DMS 273 (cell line): ENCODE measurements at regions not wholly inside any gene's neighbourhood (a gene's known extent, or its start where the extent isn't known, plus 50 kb on each side); places are given as distances from the start of the nearest gene placed in this dataset.
"Not testable (repeated sequence)": the region's sequence is repeated elsewhere in the genome, so short reads cannot be mapped to it uniquely, and the experiment has no call there.

ENCODE experiments used
- DNase-seq: peaks from one replicate; lab custom pipeline; 2025; ENCODE audit not compliant: unreplicated experiment; lab: John Stamatoyannopoulos, UW

DNA sequence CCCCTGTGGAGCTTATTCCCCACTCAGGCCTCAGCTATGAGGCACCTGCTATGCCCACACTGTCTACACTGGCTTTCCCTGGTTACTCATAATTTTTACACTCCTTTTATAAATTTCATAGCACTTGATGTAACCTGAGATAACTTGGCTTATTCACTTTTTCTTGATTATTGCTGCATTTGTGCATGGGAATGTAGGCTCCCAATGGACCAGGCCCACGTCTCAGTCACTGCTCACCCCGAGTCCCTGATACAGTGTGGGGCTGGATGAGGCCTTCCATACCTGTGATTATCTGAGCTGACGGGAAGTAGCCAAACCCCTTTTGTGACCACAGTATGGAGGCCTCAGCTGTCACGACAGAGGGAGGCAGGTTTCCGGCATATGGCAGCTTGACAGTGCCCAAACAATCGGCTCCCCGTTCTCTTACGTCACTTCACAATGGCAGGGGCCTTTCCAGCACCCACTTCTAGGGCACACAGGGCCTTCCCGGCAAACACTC, 645.3 kb downstream of the ACTR3B start:
- DNase-seq: no peak

DNA sequence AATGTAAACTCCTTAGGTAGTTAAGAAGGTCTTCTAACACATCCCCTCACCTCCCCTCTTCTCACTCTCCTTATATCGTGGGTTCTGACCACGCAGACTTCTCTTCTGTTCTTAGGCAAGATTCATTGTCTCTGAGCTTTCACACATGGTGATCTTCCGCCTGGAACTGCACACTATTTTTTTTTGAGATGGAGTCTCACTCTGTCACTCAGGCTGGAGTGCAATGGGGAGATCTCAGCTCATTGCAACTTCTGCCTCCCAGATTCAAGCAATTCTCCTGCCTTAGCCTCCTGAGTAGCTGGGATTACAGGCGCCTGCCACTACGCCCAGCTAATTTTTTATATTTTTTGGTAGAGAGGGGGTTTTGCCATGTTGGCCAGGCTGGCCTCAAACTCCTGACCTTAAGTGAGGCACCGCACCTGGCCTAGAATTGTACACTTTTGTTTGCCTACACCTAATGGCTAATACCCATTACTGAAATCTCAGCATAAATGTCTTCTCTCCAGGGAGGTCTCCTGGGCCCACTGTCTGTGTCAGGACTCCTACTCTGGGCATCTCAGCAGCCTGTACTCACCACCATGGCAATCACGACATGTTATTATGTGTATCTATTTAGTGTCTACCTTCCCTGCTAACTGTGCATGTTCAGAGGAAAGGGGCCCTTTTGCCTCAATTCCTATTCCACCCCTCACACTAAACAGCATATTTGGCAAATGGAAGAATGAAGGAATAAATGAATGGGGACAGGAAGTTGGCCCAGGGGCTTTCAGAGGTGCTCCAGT, 646.3 kb upstream of the DPP6 start:
- DNase-seq: no peak

DNA sequence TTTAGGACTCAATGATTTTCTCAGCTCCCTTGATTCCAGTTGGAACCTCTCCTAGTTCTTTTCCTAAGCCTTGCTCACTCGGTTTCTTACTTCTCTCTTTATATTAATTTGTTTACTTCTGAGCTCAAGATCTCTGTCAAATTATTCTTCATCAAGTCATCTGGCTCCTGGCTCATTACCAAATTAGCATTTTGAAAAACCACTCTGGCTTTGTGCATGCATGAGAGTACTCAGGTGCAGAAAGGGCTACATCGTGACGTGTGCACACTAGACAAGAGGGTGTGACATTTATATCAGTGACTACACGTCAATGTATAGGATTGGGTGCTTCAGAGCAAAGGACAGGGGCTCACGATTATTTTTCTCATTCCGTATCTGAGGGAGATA, 645.7 kb upstream of the DPP6 start:
- no peak for DNase-seq

DNA sequence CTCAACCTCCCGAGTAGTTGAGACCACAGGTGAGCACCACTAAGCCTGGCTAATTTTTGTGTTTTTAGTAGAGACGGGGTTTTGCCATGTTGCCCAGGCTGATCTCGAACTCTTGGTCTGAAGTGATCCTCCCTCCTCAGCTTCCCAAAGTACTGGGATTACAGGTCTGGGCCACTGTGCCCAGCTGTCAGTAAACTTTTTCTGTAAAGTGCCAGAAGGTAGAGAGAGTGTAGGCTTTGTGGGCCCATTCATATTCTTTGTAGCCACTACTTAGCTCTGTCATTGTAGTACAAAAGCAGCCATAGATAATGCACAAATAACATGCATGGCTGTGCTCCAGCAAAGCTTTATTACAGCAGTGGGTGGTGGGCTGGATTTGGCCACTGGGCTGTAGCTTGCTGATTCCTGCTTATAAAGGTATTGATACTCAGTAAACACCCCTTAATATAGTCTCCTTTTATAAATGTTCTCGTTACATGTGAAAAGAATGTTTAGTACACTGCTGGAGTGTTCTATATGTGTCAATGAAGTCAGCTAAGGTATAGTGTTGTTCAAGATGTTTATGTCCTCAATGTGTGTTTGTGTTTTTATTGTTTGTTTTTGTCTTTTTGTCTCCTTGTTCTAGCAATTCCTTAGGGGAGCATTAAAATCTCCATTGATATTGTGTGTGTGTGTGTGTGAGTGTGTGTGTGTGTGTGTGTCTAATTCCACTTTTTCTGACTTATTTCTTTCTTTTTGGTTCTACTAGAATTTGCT, 644.7 kb upstream of the DPP6 start:
- DNase-seq: no peak

DNA sequence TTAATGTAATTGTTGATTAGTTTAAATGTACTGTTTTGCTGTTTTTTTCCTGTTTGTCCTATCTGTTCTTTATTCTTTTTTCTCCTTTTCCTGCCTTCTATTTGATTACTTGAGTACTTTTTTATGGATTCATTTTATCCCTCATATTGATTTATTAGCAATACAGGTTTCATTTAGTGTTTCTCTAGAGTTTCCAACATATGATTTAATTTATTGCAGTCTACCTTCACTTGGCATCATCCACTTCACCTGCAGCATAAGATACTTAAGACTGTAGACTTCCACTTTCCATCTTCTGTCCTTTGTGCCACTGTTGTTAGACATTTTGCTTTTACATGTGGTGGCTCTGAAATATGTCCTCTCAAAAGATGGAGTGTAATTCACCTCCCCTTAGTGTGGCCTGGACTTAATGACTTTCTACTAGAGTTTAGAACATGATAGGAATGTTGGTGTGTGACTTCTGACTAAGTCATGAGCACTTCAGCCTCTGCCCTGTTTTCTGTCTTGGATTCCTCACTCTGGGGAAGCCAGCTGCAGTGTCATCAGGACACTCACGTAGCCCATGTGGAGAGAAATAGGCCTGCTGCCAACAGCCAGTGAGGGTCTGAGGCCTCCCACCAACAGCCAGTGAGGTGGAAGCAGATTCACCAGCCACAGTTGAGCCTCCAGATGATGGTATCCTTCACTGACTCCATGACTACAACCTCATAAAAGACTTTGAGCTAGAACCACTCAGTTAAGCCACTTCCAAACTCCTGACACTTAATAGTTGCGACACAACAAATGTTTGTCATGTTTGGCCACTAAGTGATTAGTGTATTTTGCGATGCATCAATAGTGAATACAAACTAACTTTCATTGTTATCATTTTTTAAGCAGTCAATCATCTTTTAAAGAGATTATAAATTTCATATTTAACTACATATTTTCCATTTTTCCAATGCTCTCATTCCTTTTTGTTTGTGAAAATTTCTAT, 643.5 kb upstream of the DPP6 start:
- DNase-seq: no peak

GRCh38 chr7:153409567-153410342, 642.4 kb upstream of the DPP6 start:
- DNase-seq: not testable (repeated sequence)

DNA sequence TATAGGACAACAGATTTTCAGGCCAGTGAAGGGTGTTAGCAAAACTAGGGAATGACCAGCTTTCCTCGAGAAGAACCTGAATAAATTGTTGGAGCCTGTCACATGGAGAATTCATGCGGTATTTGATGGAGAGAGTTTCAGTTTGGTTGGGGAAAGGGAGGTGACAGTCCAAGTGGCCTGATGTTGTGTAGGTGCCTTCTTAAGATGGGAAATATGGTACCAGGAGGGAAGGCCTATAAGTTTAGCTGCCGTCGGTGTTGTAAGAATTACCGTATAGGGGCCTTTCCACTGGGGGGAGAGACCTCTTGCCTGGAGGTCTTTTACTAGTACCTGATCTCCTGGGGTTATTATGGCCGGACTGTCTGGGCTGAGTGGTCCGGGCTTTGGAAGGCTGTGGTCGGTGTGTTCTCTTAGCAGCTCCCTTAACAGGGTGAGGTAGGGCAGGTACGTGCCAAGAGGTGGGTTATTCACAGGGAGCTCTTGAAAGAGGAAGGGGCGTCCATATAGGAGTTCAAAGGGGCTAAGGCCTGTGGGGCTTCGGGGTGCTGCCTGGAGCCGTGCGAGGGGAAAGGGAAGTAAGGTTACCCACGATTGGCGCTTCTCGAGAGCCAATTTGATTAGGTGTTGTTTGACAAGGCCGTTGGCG, 641.1 kb upstream of the DPP6 start:
- not testable (repeated sequence) for DNase-seq

DNA sequence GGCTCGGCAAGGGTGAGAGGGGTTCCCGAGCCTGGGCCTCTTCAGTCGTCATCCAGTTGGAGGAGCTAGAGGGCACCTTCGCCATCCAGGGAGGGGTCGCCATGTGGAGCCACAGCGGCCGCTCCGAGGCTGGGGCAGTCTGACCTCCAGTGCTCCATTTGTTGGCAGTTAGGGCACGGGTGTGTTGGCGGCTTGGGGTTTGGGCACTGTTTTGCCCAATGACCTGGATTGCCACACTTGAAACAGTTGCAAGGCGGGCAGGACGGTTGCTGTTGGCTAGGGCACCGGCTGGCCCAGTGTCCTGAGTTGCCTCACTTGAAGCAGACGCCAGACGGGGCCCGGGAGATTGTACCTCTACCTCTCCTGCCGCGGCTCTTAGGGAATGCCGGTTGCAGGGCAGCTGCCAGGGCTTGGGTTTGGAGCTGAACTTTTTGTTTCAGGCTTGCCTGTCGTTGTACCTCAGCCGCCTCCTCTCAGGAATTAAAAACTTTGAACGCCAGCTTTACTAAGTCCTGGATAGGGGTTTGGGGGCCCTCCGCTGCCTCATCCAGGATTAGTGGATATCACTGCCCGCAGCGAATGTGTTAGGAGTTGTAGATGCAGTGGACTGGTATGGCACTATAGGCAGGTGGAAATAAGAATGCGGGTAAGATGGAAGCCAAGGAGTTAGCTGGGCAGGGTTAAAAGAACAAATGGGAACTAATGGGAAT, 639.9 kb upstream of the DPP6 start:
- DNase-seq: not testable (repeated sequence)

GRCh38 chr7:153412824-153413198, 639.4 kb upstream of the DPP6 start:
- DNase-seq: not testable (repeated sequence)

DNA sequence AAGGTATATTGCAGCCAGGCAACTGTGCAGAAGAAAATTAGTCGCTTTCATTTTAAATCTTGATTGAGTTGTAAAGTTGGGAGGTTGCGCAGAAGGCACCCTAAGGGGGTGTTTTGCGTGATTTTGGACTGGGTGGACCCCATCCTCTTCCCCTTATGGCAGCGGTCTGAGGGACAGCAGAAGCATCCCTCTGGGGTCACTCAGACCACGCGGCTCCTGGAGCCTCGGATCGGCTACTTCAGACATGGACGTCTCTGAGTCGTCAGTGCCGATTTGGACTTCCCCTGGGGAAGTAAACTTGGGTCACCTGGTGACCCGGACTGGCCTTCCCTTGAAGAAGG, 639.0 kb upstream of the DPP6 start:
- DNase-seq: no peak

DNA sequence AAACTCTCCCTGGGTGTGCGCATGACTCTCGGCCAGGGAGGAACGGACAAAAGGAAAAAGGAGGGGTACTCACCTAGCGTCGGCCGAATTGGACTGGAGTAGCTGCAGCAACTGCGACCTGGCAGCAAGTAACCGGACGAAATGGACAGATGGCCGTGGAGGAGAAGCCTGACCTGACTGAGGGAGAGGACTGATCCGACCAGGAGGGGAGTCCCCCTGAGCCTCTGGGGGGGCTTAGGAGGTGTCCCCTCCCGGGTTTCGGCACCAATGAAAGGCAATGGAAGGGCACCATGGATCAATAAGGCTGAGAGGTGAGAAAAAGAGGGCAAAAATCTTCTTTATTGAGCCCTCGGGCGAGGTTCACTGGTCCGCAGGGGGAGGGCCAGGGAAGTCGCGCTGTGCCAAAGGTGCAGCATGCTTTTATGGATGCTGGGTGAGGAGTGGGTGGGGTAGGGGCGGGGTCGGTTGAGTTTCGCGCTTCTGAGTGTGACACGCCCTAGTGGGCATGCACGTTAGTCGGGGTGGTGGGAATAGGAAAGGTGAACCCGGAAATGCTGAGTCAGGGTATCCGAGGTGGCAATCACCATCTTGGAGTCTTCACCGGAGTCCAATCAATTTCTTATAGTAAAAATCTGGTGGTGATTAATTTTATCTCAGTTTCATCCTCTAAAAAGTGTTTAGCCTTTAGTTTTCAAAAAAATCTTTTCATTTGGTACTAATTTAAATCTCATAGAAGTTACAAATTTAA, 638.5 kb upstream of the DPP6 start:
- no peak for DNase-seq

DNA sequence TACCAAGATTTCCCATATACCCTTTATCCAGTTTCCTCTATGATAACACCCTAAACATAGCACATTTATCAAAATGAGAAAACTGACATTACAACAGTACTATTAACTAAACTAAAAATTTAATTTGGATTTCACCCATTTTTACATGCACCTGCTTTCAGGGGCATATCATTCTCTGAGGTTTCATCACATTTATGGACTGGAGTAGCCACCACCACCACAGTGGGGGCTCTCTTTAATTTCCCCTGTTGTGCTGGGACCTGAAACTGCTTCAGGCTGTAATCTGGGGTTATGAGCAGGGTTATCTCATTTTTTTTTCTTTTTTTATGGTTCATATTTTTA, 637.9 kb upstream of the DPP6 start:
- no peak for DNase-seq

GRCh38 chr7:153415632-153416031, 636.6 kb upstream of the DPP6 start:
- DNase-seq: no peak

DNA sequence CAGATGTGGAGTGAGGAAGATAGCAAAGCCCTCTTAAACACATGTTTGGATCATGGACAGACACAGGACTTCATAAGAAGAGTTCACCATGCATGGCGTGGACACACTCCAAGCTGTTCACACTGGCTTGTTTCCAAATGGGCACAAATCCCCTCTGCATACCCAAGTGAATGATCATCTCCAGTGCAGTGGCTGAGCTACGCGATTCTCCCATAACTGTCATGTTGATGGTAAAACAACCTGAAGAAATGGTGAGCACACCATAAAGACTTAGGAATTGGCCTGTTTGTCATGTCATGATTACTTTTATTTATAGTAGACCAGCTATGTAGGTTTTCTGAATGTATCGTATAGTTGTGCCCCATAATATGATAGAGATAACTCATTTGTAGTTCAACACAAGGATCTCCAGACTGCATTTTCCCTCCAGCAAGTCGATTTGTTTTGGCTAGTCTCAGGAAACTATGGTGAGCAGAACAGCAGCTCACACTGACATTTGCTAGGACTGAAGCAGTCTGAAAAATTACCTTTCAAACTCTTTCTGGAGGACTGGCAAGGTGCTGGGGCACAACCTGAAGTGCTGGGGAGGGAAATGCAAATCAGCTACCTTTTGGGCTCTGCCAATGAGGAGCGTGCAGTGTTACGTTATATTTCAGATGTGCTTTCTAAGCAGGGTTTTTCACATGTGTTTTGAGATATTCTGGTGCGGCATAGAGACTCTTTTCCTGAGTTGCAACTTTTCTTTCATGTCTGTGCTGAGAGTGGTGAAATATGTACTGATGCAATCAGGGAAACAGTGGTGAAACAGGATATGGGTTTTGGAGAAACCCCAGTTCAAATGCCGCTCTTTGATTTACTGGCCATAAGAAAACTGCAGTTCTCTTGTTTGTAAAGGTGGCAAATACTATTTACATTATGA, 629.6 kb upstream of the DPP6 start:
- DNase-seq: no peak

DNA sequence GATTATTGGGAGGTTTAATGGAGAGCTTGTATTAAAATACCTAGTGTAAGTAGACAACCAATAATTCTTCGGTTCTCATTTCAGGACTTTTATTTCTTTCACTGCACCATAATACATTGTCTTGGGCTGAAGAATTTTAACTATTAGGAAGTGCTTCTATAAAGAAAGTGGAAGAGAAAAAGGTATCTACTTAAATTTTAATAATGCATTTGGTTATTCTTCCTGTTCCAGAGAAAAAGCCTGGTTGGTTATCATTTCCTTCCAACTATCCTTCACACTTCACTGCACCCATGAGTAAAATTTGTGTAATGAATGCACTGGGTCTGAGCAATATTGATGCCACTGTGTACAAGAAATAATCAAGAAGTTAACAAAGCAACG, 629.0 kb upstream of the DPP6 start:
- DNase-seq: no peak

DNA sequence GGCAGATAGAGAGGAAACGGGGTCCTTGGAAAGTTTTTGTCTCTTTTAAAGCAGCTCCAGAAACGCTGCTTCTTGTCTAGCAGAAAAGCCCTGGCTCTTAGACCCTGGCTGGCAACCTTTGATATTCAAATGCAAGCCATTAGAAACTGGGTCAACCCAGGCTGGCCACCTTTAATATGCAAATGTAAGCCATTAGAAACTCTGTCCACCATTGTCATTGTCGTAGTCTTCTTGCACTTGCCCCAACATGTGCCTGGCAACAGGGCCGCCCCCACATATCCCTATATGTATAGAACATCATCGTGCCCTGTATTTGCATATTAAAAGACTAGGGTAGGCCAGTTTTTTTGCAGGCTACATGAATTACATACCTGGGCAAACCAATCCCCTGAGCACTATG, 621.3 kb upstream of the DPP6 start:
- DNase-seq: no peak

- no peak for DNase-seq
Measured at GRCh38 chr7:153432063-153432462, 620.1 kb upstream of the DPP6 start.

GRCh38 chr7:153433223-153433622, 619.0 kb upstream of the DPP6 start:
- no peak for DNase-seq
